ENCODE measurements at regions not wholly inside any gene's neighbourhood (a gene's known extent, or its start where the extent isn't known, plus 50 kb on each side); places are given as distances from the start of the nearest gene placed in this dataset.

GRCh38 chr9:106619211-106619610, 243.8 kb upstream of the ZNF462 start:
- peak overlapping the region; percentile 58 for H3K27ac ChIP-seq
- no peak for DNase-seq (ENCODE audit: low read depth, low spot score)

GRCh38 chr9:106620081-106620480, 242.9 kb upstream of the ZNF462 start:
- no peak for DNase-seq (ENCODE audit: low read depth, low spot score)
- H3K27ac ChIP-seq = peak overlapping the region; percentile 58

GRCh38 chr9:106620866-106621265, 242.1 kb upstream of the ZNF462 start:
- DNase-seq (ENCODE audit: low read depth, low spot score) = no peak

GRCh38 chr9:106621313-106622163, 241.4 kb upstream of the ZNF462 start:
- DNase-seq (ENCODE audit: low read depth, low spot score) = no peak
- no peak overlapping the region for H3K27ac ChIP-seq

More at GRCh38 chr9:106620866-106621265, 242.1 kb upstream of the ZNF462 start:
- H3K27ac ChIP-seq = no peak overlapping the region

- no peak overlapping the region for H3K27ac ChIP-seq
- no peak for DNase-seq (ENCODE audit: low read depth, low spot score)
These were observed 240.8 kb upstream of the ZNF462 start for GRCh38 chr9:106622164-106622487.

- H3K27ac ChIP-seq = no peak overlapping the region
- no peak for DNase-seq (ENCODE audit: low read depth, low spot score)
These were observed 239.4 kb upstream of the ZNF462 start for GRCh38 chr9:106623558-106623957.

- no peak for DNase-seq (ENCODE audit: low read depth, low spot score)
- H3K27ac ChIP-seq = no peak overlapping the region
These were observed 237.6 kb upstream of the ZNF462 start for GRCh38 chr9:106625259-106625789.

- no peak for DNase-seq (ENCODE audit: low read depth, low spot score)
These were observed 236.0 kb upstream of the ZNF462 start for GRCh38 chr9:106626936-106627335.

GRCh38 chr9:106632621-106633020, 230.3 kb upstream of the ZNF462 start:
- DNase-seq (ENCODE audit: low read depth, low spot score) = no peak
- H3K27ac ChIP-seq = peak overlapping the region; percentile 85

More at GRCh38 chr9:106626936-106627335, 236.0 kb upstream of the ZNF462 start:
- no peak overlapping the region for H3K27ac ChIP-seq

GRCh38 chr9:106634183-106634582, 228.8 kb upstream of the ZNF462 start:
- no peak for DNase-seq (ENCODE audit: low read depth, low spot score)
- H3K27ac ChIP-seq = peak overlapping the region; percentile 34

GRCh38 chr9:106634641-106635040, 228.3 kb upstream of the ZNF462 start:
- H3K27ac ChIP-seq = peak overlapping the region; percentile 34
- no peak for DNase-seq (ENCODE audit: low read depth, low spot score)

GRCh38 chr9:106637486-106637885, 225.5 kb upstream of the ZNF462 start:
- DNase-seq (ENCODE audit: low read depth, low spot score) = no peak
- no peak overlapping the region for H3K27ac ChIP-seq

- no peak overlapping the region for H3K27ac ChIP-seq
- no peak for DNase-seq (ENCODE audit: low read depth, low spot score)
These were observed 222.9 kb upstream of the ZNF462 start for GRCh38 chr9:106639873-106640568.

GRCh38 chr9:106643211-106643930, 219.6 kb upstream of the ZNF462 start:
- no peak overlapping the region for H3K27ac ChIP-seq
- no peak for DNase-seq (ENCODE audit: low read depth, low spot score)

- DNase-seq (ENCODE audit: low read depth, low spot score) = no peak
- H3K27ac ChIP-seq = no peak overlapping the region
These were observed 218.3 kb upstream of the ZNF462 start for GRCh38 chr9:106644661-106645060.

GRCh38 chr9:106648799-106649198, 214.2 kb upstream of the ZNF462 start:
- H3K27ac ChIP-seq = no peak overlapping the region
- DNase-seq (ENCODE audit: low read depth, low spot score) = no peak

GRCh38 chr9:106649664-106650063, 213.3 kb upstream of the ZNF462 start:
- no peak for DNase-seq (ENCODE audit: low read depth, low spot score)
- H3K27ac ChIP-seq = no peak overlapping the region

- H3K27ac ChIP-seq = no peak overlapping the region
- no peak for DNase-seq (ENCODE audit: low read depth, low spot score)
These were observed 209.8 kb upstream of the ZNF462 start for GRCh38 chr9:106653213-106653612.

GRCh38 chr9:106655966-106656365, 207.0 kb upstream of the ZNF462 start:
- no peak for DNase-seq (ENCODE audit: low read depth, low spot score)
- no peak overlapping the region for H3K27ac ChIP-seq

- DNase-seq (ENCODE audit: low read depth, low spot score) = no peak
- H3K27ac ChIP-seq = no peak overlapping the region
These were observed 205.0 kb upstream of the ZNF462 start for GRCh38 chr9:106657926-106658325.

GRCh38 chr9:106668534-106668933, 194.4 kb upstream of the ZNF462 start:
- DNase-seq (ENCODE audit: low read depth, low spot score) = no peak
- H3K27ac ChIP-seq = no peak overlapping the region

All from epithelial cell of prostate (primary cell).